CD4-positive, alpha-beta T cell treated with Interleukin-12 subunit alpha and Interleukin-12 subunit beta, for 1 hour (primary cell): ENCODE measurements at regions not wholly inside any gene's neighbourhood (a gene's known extent, or its start where the extent isn't known, plus 50 kb on each side); places are given as distances from the start of the nearest gene placed in this dataset.

Experiments
- DNase-seq: peaks from one replicate; pipeline ENCODE4 v3.0.0-alpha.2; 2020

DNA sequence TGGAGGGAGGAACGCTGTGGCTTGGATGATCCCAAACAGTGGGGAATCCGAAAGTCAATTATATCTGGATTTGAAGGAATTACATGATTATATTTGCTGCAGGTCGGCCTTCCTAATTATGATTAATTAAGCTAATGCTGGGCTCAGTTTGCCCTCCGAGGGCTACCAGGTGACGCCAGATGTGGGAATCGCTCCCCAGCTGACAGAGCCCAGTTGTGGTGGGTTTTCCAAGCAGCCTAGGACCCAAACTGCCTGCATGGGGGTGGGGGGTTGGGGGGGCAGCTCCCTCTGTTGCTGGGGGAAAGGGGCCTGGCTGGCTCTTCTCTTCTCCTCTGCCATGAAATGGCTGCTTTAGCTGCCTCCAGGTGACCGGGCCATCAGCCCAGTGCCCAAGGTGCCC is 147.6 kb upstream of the C1orf174 start:
- DNase-seq: no peak

DNA sequence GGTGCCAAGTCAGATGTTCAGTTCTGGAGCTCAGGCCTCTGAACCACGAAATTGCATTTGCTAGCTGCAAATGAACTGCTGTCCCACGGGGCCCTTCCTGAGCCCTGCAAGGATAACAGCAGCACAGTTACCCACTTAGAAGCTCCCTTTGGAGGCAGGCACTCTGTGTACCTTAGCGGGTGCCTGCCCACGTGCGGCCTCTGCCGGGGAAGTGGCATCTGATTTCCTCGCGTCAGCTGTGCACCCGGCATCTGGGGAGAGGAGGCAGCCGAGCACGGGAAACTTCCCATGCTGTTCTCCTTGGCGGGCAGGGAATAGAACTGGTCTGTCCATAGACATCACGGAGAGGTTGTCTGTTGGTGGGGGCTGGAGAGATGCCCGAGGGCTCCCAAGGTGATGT is 148.0 kb upstream of the C1orf174 start:
- no peak for DNase-seq

- DNase-seq: no peak
Observed at GRCh38 chr1:4048921-4049320, 148.8 kb upstream of the C1orf174 start.

DNA sequence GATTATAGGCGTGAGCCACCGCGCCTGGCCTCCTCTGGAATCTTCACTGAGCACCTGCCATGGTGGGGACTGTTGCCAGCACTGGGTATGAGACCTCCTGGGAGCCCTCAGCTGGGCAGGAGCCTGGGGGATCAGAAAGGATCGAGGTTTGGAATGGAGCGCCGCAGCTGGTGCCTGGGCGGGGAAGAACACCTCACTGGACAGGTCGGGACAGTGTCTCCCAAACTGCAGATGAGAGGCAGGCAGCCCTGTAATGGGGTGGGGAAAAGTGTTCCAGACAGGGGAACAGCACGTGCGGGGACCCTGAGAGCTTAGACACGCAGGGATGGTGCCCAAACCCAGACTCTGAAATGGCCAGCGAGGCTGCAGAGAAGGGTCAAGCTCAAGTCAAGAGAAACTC is 150.9 kb upstream of the C1orf174 start:
- DNase-seq: no peak

- DNase-seq: no peak
Observed at GRCh38 chr1:4052657-4053056, 152.6 kb upstream of the C1orf174 start.

DNA sequence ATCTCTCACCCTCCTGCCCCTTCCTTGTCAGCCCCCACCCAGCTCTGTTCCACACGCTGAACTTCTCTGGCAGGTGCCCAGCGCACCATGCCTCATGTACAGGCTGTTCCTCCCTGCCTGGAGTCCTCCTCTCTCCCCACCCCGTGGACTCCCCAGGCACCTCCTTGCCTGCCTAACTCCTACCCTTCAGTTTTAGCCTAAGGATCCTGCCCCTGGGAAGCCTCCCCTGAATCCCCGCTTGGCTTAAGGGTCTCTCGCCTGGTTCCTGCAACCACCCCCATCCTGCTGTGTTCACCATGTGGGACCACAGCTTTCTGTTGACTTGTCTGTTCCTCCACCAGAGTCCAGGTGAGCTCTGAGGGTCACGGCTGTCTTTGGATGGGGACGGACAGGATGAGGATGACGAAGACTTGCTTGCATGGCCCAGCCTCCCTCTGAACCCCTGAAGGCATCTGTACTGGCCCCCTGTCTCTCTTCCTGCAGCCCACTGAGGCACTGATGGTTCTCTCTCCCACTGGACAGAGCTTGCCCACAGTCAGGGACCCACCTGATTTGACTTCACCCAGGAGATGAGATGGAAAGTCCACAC is 153.2 kb upstream of the C1orf174 start:
- DNase-seq: no peak

DNA sequence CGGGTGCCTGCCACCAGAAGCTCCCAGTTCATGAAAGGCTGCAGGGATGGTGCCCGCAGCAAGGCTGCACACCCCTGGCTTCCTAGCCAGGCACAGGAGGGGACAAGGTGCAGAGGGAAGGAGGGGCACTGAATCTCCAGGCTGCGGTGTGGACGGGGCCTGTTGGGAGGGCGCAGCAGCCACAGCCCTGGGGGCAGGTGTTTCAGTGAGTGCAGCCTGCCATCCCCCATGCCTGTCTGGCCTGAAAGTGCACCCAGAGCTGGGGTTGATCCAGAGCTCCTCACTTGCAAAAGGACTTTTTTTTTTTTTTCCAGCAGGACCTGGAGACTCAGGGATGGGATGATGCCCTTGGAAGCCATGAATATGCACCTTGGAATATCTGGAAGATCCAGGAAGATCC is 153.7 kb upstream of the C1orf174 start:
- no peak for DNase-seq

DNA sequence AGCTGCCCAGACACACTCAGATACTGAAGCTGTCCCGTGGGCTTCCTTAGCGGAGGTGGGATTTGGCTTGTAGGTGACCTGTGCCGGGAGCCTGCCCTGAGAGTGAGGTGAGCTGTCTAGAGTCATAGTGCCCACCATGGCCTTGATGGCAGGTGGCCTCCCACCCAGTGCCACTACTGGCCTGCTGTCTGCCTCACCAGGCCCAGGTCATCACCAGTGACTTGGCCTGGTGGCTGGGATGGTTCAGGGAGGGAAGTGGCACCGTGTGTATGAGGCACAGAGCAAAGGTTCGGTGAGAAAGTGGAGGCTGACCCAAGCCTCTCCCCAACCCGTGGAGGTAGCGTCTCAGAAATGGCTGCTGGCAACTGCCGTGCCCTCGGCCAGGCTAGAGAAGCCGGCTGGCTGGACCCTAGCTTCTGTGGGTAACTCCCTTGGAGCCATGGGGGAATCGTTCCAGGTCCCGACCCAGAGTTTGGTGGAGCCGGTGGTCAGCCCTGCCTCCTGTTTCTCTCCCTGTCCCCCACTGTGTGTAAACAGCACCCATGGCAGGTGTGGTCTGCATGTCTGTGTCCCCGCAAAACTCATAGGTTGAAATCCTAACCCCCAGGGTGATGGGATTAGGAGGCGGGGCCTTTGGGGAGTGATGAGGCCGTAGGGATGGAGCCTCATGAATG is 155.4 kb upstream of the C1orf174 start:
- no peak for DNase-seq

DNA sequence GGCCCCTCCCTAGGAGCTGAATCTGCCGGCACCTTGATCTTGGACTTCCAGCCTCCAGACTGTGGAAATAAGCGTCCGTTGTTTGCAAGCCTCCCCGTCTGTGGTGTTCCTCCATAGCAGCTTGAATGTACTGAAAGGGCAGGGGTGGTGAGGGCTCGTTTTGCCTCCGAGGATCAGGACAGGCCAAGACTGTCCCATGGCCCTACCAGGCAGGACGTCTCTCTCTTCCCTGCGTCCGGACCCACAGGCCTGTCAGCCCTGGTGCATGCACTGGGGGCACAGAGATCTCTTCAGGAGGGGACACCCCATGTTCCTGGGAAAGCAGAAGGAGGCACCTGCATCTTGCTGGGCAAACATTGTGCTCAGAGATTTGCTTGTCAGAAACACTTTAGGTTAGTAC is 156.3 kb upstream of the C1orf174 start:
- DNase-seq: no peak

DNA sequence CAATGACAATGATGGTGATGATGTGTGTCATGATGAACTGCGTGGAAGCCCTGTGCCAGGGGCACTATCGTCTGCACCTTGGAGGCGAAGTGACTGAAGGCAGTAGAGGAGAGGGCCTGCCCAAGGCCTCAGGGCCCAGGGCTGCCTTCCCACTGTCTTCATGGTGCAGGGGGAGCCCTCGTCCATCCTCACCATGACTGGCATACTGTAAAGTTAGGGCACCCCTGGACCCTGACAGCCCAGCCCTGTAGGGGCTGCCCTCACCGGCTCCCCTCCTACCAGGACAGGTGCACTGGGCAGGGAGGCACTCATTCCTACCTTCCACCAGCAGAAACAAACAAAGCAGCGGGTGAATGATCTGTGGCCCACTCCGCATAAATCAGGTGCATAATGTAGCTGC is 156.9 kb upstream of the C1orf174 start:
- no peak for DNase-seq

GRCh38 chr1:4057603-4058002 is 157.5 kb upstream of the C1orf174 start:
- DNase-seq: no peak

GRCh38 chr1:4058122-4058521 is 158.1 kb upstream of the C1orf174 start:
- no peak for DNase-seq

DNA sequence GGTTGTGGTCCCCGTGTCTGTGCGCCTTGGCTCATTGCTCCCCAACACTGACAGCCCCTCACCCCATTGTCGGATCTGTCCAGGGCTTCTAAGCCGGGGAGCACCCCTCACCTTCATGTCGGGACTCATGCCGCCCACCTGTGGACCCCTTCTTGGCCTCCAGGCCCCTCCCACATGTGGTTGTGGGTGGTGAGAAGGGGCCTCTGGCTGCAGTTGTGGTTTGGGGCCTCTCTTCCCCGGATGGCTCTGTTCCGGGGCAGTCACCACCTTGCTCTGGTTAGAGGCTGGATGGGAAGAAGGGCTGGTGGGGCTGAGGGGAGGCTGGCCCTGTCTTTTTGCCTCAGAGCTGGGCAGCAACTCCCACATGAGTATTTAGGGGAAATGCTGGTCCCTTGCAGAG is 158.6 kb upstream of the C1orf174 start:
- no peak for DNase-seq

- DNase-seq: no peak
Observed at GRCh38 chr1:4059270-4059669, 159.2 kb upstream of the C1orf174 start.

- DNase-seq: no peak
Observed at GRCh38 chr1:4060850-4061249, 160.8 kb upstream of the C1orf174 start.

DNA sequence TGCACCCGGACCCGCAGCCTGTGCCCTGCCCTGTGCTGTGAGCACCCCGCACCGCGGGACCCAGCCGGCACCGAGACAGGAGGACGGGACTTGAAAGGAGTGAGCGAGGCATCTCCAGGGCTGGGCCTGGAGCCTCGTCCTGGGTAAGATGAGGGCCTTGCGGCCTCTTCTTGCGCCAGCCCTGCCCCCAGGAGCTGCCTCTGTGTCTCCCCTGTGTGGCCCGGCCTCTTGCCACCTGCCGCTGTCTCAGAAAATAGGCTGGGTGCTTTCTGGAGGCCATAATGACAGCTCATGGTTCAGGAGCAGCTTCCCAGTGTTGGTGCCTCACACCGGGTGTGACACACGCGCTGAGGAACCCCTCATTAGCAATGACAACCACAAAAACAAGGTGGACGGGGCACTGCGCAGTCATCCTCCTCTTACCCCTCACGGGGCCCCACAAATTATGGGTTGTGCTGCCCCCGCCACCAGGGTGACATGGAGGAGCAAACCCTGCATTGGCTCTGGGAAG is 161.5 kb upstream of the C1orf174 start:
- DNase-seq: no peak

GRCh38 chr1:4062041-4062440 is 162.0 kb upstream of the C1orf174 start:
- no peak for DNase-seq

GRCh38 chr1:4062560-4062959 is 162.5 kb upstream of the C1orf174 start:
- DNase-seq: no peak

DNA sequence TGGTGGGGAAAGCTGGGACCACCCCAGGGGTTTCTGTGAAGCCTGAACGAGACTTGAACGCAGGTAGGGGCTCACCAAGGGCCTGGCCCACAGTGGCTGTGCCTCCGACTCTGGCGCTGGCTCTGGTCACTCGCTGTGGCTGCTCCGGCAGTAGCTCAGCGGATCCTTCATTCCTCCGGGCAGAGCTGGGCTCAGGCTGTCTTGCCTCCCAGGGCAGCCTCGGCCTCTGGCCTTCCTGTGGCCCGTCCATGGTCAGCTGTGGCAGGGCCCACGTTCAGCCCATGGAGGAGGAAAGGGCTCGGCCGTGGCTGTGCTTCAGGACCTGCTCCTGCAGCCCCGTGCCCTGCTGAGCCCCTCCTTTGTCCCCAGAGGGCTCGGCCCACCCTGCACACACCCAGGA is 162.9 kb upstream of the C1orf174 start:
- no peak for DNase-seq

DNA sequence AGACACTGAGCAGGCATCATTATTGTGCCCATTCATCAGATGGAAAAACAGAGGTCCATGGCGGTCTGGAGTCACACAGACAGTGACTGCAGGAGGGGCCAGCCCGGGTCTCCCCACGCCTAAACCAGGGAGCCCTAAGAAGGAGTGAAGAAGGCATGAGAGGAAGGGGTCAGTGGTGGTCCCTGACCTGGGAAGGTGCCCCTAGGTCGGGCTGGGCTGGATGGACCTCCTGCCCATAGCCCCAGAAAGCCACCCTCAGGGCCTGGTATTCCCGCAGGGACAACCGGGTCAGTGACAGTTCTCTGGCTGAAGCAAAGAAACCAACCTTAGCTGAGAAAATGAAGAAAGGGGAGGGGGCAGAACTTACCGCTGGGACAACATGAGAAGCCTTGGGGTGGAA is 163.4 kb upstream of the C1orf174 start:
- DNase-seq: no peak

- DNase-seq: no peak
Observed at GRCh38 chr1:4064150-4064889, 164.2 kb upstream of the C1orf174 start.

GRCh38 chr1:4066860-4067599 is 167.0 kb upstream of the C1orf174 start:
- DNase-seq: no peak

GRCh38 chr1:4068076-4068475 is 168.0 kb upstream of the C1orf174 start:
- DNase-seq: no peak

- DNase-seq: no peak
Observed at GRCh38 chr1:4071653-4072052, 171.6 kb upstream of the C1orf174 start.
